ENCODE measurements at regions not wholly inside any gene's neighbourhood (a gene's known extent, or its start where the extent isn't known, plus 50 kb on each side); places are given as distances from the start of the nearest gene placed in this dataset.
"Not testable (repeated sequence)": the region's sequence is repeated elsewhere in the genome, so short reads cannot be mapped to it uniquely, and the experiment has no call there.

DNA sequence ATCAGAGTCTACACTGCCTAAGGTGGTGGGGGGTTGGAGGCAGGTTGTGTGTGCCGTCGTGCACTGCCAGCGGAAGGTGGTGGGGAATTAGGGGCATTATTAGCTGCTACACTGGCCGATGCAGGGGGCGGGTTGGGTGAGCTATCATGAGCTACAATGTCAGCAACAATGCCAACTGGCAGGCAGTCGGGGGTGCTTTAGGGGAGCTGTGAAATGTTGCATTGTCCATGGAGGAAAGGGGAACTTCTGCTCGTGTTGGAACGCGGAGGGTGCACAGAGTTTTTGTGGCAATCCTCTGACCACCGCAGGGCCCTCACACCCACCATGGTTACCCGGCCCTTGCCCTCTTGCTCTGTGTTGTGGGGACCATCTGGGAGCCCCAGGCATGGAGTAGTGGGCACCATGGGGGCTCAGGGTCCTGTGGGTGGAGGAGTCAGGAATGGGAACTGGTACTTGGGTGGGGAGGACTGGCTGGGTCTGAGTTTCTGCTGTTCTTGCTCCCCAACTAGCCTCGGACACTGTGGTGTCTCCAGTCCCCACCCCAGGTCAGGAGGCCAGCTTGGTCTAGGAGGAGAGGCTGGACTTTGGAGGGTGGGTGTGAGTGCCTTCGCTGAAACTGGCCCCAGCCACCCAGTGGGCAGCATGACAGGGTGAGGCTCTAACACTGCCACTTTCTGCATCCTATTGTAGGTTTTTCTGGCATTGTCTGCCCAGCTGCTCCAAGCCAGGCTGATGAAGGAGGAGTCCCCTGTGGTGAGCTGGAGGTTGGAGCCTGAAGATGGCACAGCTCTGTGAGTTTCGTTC, 107.1 kb upstream of the TPTE start:
- Histone ChIP-seq H3K9ac (ENCODE audit: insufficient read depth in 1 of 2, low read depth in 2 of 2, low read length in 2 of 2) (peak overlapping the region; percentile 84 to 99), H3K36me3 (ENCODE audit: control insufficient read depth, insufficient read depth, low read length) (peaks cover 23% of the 10 kb centered on the region; the same call in 1 of the 3 replicates), H3K4me2 (ENCODE audit: insufficient read depth, low read length) (peak overlapping the region; percentile 83), H2AFZ (ENCODE audit: low read depth, low read length) (peak overlapping the region; percentile 95; the same call in 1 of the 2 replicates), H3K4me3 (peak overlapping the region; percentile 68), H3K27ac (ENCODE audit: extremely low read depth, low read depth, low read length) (peak overlapping the region; percentile 86), H3K79me2 (ENCODE audit: control insufficient read depth, insufficient read depth, low read length) (peaks cover 46% of the 10 kb centered on the region)
- WGBS (ENCODE audit: insufficient coverage, low coverage, missing lambda C conversion rate): 4% methylated on average over 14 of the region's 14 CpGs
- H3K27me3 ChIP-seq (ENCODE audit: control insufficient read depth in 2 of 2, insufficient read depth in 2 of 2, low read length in 2 of 2); H3K9me3 ChIP-seq (replicated peaks; ENCODE audit: control insufficient read depth, insufficient read depth, low read depth, low read length); H4K20me1 ChIP-seq (replicated peaks; ENCODE audit: control insufficient read depth, insufficient read depth, low read length); BruUV-seq (replicated peaks); H3K4me1 ChIP-seq (replicated peaks in 1 of 2; ENCODE audit: control insufficient read depth in 2 of 2, insufficient read depth in 2 of 2, low read length in 2 of 2); H3K9me1 ChIP-seq (ENCODE audit: control insufficient read depth, insufficient read depth, low read length); intact Hi-C loops (cut with micrococcal nuclease); DNase-seq (ENCODE audit: extremely low read depth in 1 of 4, low spot score in 3 of 4); FAIRE-seq; CTCF ChIA-PET (ENCODE audit: low intra/inter-chr PET ratio); POLR2A ChIA-PET; in situ Hi-C loops (cut with MboI): not testable (repeated sequence)
- peak; percentile 16 for ATAC-seq
- TF ChIP-seq, protein P1, sequence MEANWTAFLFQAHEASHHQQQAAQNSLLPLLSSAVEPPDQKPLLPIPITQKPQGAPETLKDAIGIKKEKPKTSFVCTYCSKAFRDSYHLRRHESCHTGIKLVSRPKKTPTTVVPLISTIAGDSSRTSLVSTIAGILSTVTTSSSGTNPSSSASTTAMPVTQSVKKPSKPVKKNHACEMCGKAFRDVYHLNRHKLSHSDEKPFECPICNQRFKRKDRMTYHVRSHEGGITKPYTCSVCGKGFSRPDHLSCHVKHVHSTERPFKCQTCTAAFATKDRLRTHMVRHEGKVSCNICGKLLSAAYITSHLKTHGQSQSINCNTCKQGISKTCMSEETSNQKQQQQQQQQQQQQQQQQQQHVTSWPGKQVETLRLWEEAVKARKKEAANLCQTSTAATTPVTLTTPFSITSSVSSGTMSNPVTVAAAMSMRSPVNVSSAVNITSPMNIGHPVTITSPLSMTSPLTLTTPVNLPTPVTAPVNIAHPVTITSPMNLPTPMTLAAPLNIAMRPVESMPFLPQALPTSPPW (CRISPR knock-in tag; IDR thresholded peaks at IDR 0.05): 0 out of 2 replicates have a peak, but pooled peaks have one; percentile 0

- H3K27me3 ChIP-seq (ENCODE audit: control insufficient read depth in 2 of 2, insufficient read depth in 2 of 2, low read length in 2 of 2); H4K20me1 ChIP-seq (replicated peaks; ENCODE audit: control insufficient read depth, insufficient read depth, low read length); H2AFZ ChIP-seq (ENCODE audit: low read depth, low read length); H3K9me3 ChIP-seq (replicated peaks; ENCODE audit: control insufficient read depth, insufficient read depth, low read depth, low read length); intact Hi-C loops (cut with micrococcal nuclease); H3K27ac ChIP-seq (ENCODE audit: extremely low read depth, low read depth, low read length); ATAC-seq; H3K4me1 ChIP-seq (replicated peaks in 1 of 2; ENCODE audit: control insufficient read depth in 2 of 2, insufficient read depth in 2 of 2, low read length in 2 of 2); DNase-seq (ENCODE audit: extremely low read depth in 1 of 4, low spot score in 3 of 4); BruUV-seq (replicated peaks); CTCF ChIA-PET (ENCODE audit: low intra/inter-chr PET ratio); H3K9me1 ChIP-seq (ENCODE audit: control insufficient read depth, insufficient read depth, low read length); FAIRE-seq; in situ Hi-C loops (cut with MboI); POLR2A ChIA-PET: not testable (repeated sequence)
- H3K9ac ChIP-seq (ENCODE audit: insufficient read depth in 1 of 2, low read depth in 2 of 2, low read length in 2 of 2): peak overlapping the region in 1 of 2 experiments; percentile 99; a peak in 1 of 4 replicates
- peaks cover 48% of the 10 kb centered on the region for H3K79me2 ChIP-seq (ENCODE audit: control insufficient read depth, insufficient read depth, low read length)
- H3K4me3 ChIP-seq: peak overlapping the region; percentile 68
- H3K4me2 ChIP-seq (ENCODE audit: insufficient read depth, low read length): peak overlapping the region; percentile 83
- 8% methylated on average over 4 of the region's 4 CpGs for WGBS (ENCODE audit: insufficient coverage, low coverage, missing lambda C conversion rate)
- H3K36me3 ChIP-seq (ENCODE audit: control insufficient read depth, insufficient read depth, low read length): peaks cover 23% of the 10 kb centered on the region; the same call in 1 of the 3 replicates
Observed at GRCh38 chr21:10414925-10415254, 106.5 kb upstream of the TPTE start.

- H3K4me1 ChIP-seq (replicated peaks in 1 of 2; ENCODE audit: control insufficient read depth in 2 of 2, insufficient read depth in 2 of 2, low read length in 2 of 2); H3K9ac ChIP-seq (ENCODE audit: insufficient read depth in 1 of 2, low read depth in 2 of 2, low read length in 2 of 2); H2AFZ ChIP-seq (ENCODE audit: low read depth, low read length); H4K20me1 ChIP-seq (replicated peaks; ENCODE audit: control insufficient read depth, insufficient read depth, low read length); H3K9me1 ChIP-seq (ENCODE audit: control insufficient read depth, insufficient read depth, low read length); DNase-seq (ENCODE audit: extremely low read depth in 1 of 4, low spot score in 3 of 4); H3K9me3 ChIP-seq (replicated peaks; ENCODE audit: control insufficient read depth, insufficient read depth, low read depth, low read length); ATAC-seq; intact Hi-C loops (cut with micrococcal nuclease); H3K4me2 ChIP-seq (ENCODE audit: insufficient read depth, low read length); in situ Hi-C loops (cut with MboI); CTCF ChIA-PET (ENCODE audit: low intra/inter-chr PET ratio); H3K27ac ChIP-seq (ENCODE audit: extremely low read depth, low read depth, low read length); BruUV-seq (replicated peaks); FAIRE-seq; POLR2A ChIA-PET; H3K27me3 ChIP-seq (ENCODE audit: control insufficient read depth in 2 of 2, insufficient read depth in 2 of 2, low read length in 2 of 2); H3K4me3 ChIP-seq: not testable (repeated sequence)
- 11% methylated on average over 7 of the region's 7 CpGs for WGBS (ENCODE audit: insufficient coverage, low coverage, missing lambda C conversion rate)
- peaks cover 49% of the 10 kb centered on the region for H3K79me2 ChIP-seq (ENCODE audit: control insufficient read depth, insufficient read depth, low read length)
- peaks cover 23% of the 10 kb centered on the region; the same call in 1 of the 3 replicates for H3K36me3 ChIP-seq (ENCODE audit: control insufficient read depth, insufficient read depth, low read length)
Observed at GRCh38 chr21:10415456-10415855, 105.9 kb upstream of the TPTE start.
